ENCODE measurements at regions not wholly inside any gene's neighbourhood (a gene's known extent, or its start where the extent isn't known, plus 50 kb on each side); places are given as distances from the start of the nearest gene placed in this dataset.
"Not testable (repeated sequence)": the region's sequence is repeated elsewhere in the genome, so short reads cannot be mapped to it uniquely, and the experiment has no call there.

DNA sequence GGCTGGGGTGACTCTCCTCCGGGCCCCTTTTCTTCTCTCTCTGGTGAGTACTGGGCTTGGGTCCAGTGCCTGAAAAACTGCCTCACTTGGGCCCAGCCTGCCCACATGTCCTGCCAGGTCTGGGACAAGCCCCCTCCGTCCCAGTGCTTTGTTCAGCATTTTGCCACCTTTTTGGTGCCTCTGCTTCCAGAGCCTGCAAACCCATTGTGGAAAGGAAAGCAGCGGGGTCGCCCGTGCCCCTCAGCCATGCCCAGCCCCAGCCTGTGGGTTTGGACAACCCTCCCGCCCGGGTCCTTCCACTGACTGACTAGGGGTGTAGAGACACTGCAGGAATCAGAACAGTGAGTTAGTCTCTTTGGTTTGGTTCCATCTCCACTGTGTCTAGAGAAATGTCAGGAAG lies 140.7 kb upstream of the ALKAL2 start:
- no peak overlapping the region for H2AFZ ChIP-seq (ENCODE audit: low read depth, low read length, poor library complexity, severe bottlenecking)
- intact Hi-C loops (cut with micrococcal nuclease), result no loop called here
- no peaks in the 10 kb centered on the region for H3K36me3 ChIP-seq (ENCODE audit: control insufficient read depth in 1 of 2, insufficient read depth in 2 of 2, low read length in 2 of 2)
- ChIA-PET CTCF (no interaction called here), POLR2A (no interaction called here), RAD21 (ENCODE audit: low non-redundant PET in 1 of 2, low total read pairs in 2 of 2, uncharacterized antibody in 2 of 2, unreplicated experiment in 2 of 2) (no interaction called here)
- TF ChIP-seq CEBPB (IDR thresholded peaks at IDR 0.05; ENCODE audit: low read depth) (no peak), SIN3A (IDR thresholded peaks at IDR 0.05; ENCODE audit: low read depth) (no peak), JUND (IDR thresholded peaks at IDR 0.05) (no peak), EZH2phosphoT487 (IDR thresholded peaks at IDR 0.05; ENCODE audit: borderline replicate concordance) (no peak)
- TF ChIP-seq, protein P1, sequence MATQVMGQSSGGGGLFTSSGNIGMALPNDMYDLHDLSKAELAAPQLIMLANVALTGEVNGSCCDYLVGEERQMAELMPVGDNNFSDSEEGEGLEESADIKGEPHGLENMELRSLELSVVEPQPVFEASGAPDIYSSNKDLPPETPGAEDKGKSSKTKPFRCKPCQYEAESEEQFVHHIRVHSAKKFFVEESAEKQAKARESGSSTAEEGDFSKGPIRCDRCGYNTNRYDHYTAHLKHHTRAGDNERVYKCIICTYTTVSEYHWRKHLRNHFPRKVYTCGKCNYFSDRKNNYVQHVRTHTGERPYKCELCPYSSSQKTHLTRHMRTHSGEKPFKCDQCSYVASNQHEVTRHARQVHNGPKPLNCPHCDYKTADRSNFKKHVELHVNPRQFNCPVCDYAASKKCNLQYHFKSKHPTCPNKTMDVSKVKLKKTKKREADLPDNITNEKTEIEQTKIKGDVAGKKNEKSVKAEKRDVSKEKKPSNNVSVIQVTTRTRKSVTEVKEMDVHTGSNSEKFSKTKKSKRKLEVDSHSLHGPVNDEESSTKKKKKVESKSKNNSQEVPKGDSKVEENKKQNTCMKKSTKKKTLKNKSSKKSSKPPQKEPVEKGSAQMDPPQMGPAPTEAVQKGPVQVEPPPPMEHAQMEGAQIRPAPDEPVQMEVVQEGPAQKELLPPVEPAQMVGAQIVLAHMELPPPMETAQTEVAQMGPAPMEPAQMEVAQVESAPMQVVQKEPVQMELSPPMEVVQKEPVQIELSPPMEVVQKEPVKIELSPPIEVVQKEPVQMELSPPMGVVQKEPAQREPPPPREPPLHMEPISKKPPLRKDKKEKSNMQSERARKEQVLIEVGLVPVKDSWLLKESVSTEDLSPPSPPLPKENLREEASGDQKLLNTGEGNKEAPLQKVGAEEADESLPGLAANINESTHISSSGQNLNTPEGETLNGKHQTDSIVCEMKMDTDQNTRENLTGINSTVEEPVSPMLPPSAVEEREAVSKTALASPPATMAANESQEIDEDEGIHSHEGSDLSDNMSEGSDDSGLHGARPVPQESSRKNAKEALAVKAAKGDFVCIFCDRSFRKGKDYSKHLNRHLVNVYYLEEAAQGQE (IDR thresholded peaks at IDR 0.05; ENCODE audit: low read depth), result no peak
- no peak overlapping the region for H3K4me2 ChIP-seq (ENCODE audit: low read length)
- ATAC-seq (no peak), DNase-seq (ENCODE audit: low read depth, low spot score) (no peak)
- no peak overlapping the region for H3K4me3 ChIP-seq (replicated peaks in 1 of 2; ENCODE audit: low read depth in 1 of 2, low read length in 2 of 2)
- no peaks in the 10 kb centered on the region for H3K9me2 ChIP-seq (ENCODE audit: insufficient read depth)
- H3K27ac ChIP-seq (ENCODE audit: low read depth, low read length), result no peak overlapping the region
- no peaks in the 10 kb centered on the region for H3K4me1 ChIP-seq (ENCODE audit: control insufficient read depth in 1 of 2, insufficient read depth in 2 of 2, low read length in 2 of 2)
- no TSS peak for BruUV-seq (replicated peaks)
- H3K9ac ChIP-seq (ENCODE audit: low read length), result no peak overlapping the region
- peaks cover 9% of the 10 kb centered on the region; the same call in 1 of the 2 replicates for H3K27me3 ChIP-seq (ENCODE audit: insufficient read depth, low read length)
- H4K20me1 ChIP-seq (ENCODE audit: insufficient read depth), result no peaks in the 10 kb centered on the region
- H3K79me2 ChIP-seq (ENCODE audit: insufficient read depth, low read length), result no peaks in the 10 kb centered on the region
- H3K9me3 ChIP-seq (ENCODE audit: control insufficient read depth in 1 of 2, insufficient read depth in 1 of 2, low read depth in 1 of 2, low read length in 2 of 2), result no peaks in the 10 kb centered on the region

DNA sequence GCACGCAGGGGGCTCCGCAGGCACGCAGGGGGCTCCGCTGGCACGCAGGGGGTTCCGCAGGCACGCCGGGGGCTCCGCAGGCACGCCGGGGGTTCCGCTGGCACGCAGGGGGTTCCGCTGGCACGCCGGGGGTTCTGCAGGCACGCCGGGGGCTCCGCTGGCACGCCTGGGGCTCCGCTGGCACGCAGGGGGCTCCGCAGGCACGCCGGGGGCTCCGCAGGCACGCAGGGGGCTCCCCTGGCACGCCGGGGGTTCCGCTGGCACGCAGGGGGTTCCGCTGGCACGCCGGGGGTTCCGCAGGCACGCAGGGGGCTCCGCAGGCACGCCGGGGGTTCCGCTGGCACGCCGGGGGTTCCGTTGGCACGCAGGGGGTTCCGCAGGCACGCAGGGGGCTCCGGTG lies 138.8 kb upstream of the ALKAL2 start:
- H3K79me2 ChIP-seq (ENCODE audit: insufficient read depth, low read length); ATAC-seq; H3K4me3 ChIP-seq (replicated peaks in 1 of 2; ENCODE audit: low read depth in 1 of 2, low read length in 2 of 2); BruUV-seq (replicated peaks); H3K9me2 ChIP-seq (ENCODE audit: insufficient read depth); intact Hi-C loops (cut with micrococcal nuclease); RAD21 ChIA-PET (ENCODE audit: low non-redundant PET in 1 of 2, low total read pairs in 2 of 2, uncharacterized antibody in 2 of 2, unreplicated experiment in 2 of 2); H2AFZ ChIP-seq (ENCODE audit: low read depth, low read length, poor library complexity, severe bottlenecking); H3K9ac ChIP-seq (ENCODE audit: low read length); CTCF ChIA-PET; H3K27me3 ChIP-seq (ENCODE audit: insufficient read depth, low read length); POLR2A ChIA-PET; H3K4me2 ChIP-seq (ENCODE audit: low read length); H3K36me3 ChIP-seq (ENCODE audit: control insufficient read depth in 1 of 2, insufficient read depth in 2 of 2, low read length in 2 of 2); H4K20me1 ChIP-seq (ENCODE audit: insufficient read depth); DNase-seq (ENCODE audit: low read depth, low spot score); H3K9me3 ChIP-seq (ENCODE audit: control insufficient read depth in 1 of 2, insufficient read depth in 1 of 2, low read depth in 1 of 2, low read length in 2 of 2); H3K27ac ChIP-seq (ENCODE audit: low read depth, low read length); H3K4me1 ChIP-seq (ENCODE audit: control insufficient read depth in 1 of 2, insufficient read depth in 2 of 2, low read length in 2 of 2): not testable (repeated sequence)

Data from HCT116 (cell line).